ENCODE measurements at regions not wholly inside any gene's neighbourhood (a gene's known extent, or its start where the extent isn't known, plus 50 kb on each side); places are given as distances from the start of the nearest gene placed in this dataset.

DNA sequence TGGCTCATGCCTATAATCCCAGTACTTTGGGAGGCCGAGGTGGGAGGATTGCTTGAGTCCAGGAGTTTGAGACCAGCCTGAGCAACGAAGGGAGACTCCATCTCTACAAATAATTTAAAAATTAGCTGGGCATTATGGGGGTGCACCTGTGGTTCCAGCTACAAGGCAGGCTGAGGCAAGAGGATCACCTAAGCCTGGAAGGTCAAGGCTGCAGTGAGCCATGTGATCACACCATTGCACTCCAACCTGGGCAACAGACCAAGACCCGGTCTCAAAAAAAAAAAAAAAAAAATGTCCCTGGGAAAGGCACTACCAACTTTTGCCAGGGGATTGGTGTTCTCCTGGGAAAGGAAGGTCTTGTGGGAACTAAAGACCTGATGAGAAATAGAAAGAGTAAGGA lies 134.2 kb upstream of the AUTS2 start:
- H3K9me3 ChIP-seq (ENCODE audit: control insufficient read depth, low read length) = no peaks in the 10 kb centered on the region
- H3K4me3 ChIP-seq (ENCODE audit: low read depth, low read length) = no peak overlapping the region
- H3K27me3 ChIP-seq (ENCODE audit: control insufficient read depth, insufficient read depth, low read length) = no peaks in the 10 kb centered on the region
- H3K9ac ChIP-seq = no peak overlapping the region
- H3K36me3 ChIP-seq (ENCODE audit: control insufficient read depth, insufficient read depth, low read length) = no peaks in the 10 kb centered on the region
- TF ChIP-seq, protein P1, sequence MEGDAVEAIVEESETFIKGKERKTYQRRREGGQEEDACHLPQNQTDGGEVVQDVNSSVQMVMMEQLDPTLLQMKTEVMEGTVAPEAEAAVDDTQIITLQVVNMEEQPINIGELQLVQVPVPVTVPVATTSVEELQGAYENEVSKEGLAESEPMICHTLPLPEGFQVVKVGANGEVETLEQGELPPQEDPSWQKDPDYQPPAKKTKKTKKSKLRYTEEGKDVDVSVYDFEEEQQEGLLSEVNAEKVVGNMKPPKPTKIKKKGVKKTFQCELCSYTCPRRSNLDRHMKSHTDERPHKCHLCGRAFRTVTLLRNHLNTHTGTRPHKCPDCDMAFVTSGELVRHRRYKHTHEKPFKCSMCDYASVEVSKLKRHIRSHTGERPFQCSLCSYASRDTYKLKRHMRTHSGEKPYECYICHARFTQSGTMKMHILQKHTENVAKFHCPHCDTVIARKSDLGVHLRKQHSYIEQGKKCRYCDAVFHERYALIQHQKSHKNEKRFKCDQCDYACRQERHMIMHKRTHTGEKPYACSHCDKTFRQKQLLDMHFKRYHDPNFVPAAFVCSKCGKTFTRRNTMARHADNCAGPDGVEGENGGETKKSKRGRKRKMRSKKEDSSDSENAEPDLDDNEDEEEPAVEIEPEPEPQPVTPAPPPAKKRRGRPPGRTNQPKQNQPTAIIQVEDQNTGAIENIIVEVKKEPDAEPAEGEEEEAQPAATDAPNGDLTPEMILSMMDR (IDR thresholded peaks at IDR 0.05) = no peak
- no peak overlapping the region for H3K27ac ChIP-seq
- no peaks in the 10 kb centered on the region for H3K79me2 ChIP-seq
- H3K4me1 ChIP-seq = no peaks in the 10 kb centered on the region
- H2AFZ ChIP-seq = no peak overlapping the region
- no peak overlapping the region for H3K4me2 ChIP-seq (ENCODE audit: low read length)

DNA sequence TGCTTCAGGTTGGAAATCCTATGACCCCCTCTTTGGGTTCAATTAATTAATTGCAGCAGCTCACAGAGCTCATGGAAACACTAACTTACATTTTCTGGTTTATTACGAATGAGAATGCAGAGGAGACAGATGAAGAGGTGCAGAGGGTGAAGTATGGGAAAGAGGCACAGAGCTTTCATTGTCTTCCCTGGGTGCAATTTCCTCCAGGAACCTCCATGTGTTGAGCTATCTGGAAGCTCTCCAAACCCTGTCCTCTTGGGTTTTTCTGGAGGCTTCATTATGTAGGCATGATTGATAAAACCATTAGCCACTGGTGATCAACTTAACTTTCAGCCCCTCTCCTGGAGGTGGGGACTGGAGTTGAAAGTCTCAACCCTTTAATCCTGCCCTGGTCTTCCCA lies 133.0 kb upstream of the AUTS2 start:
- Histone ChIP-seq H3K27ac (no peak overlapping the region), H3K27me3 (ENCODE audit: control insufficient read depth, insufficient read depth, low read length) (no peaks in the 10 kb centered on the region), H3K4me1 (no peaks in the 10 kb centered on the region), H3K79me2 (no peaks in the 10 kb centered on the region), H3K9ac (no peak overlapping the region), H3K4me3 (ENCODE audit: low read depth, low read length) (no peak overlapping the region), H2AFZ (no peak overlapping the region), H3K9me3 (ENCODE audit: control insufficient read depth, low read length) (no peaks in the 10 kb centered on the region), H3K36me3 (ENCODE audit: control insufficient read depth, insufficient read depth, low read length) (no peaks in the 10 kb centered on the region), H3K4me2 (ENCODE audit: low read length) (no peak overlapping the region)
- TF ChIP-seq, protein P1 (IDR thresholded peaks at IDR 0.05) = no peak

DNA sequence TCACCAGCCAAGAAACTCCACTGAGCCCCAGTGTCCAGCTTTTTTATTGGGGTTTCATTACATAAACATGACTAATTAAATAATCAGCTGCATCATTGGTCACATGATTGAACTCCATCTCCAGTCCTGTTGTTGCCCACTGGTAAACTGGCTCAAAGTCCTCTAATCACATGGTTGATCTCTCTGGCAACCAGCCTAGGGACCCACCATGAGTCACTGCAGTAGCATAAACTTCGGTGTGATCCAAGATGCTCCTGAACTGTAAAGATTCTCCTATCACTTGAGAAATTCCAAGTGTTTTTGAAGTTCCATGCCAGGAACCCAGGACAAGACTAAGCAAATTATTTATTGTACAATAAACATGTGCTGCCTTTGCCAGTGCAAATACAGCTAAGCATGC lies 130.4 kb upstream of the AUTS2 start:
- no peak overlapping the region for H3K4me3 ChIP-seq (ENCODE audit: low read depth, low read length)
- TF ChIP-seq, protein P1 (IDR thresholded peaks at IDR 0.05) = no peak

DNA sequence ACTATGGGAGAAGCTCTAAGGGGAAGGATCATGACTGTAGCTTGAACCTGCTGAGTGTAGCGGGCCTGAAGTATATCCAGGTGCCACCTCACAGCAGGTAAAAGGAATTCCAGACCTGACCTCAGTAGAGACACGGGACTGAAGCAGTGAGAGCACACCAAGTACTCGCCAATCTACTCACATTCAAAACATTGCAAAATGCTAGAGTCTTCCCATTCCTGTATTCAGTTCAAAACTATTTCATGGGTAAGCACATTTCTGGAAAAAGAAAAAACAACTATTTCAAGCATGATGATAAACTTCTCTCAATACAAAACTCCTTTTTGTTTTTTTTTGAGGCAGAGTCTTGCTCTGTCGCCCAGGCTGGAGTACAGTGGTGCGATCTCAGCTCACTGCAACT lies 121.9 kb upstream of the AUTS2 start:
- Histone ChIP-seq H3K27ac (no peak overlapping the region), H3K36me3 (ENCODE audit: control insufficient read depth, insufficient read depth, low read length) (no peaks in the 10 kb centered on the region)

More for the DNA sequence above, 130.4 kb upstream of the AUTS2 start:
- Histone ChIP-seq H3K4me1 (no peaks in the 10 kb centered on the region), H3K27me3 (ENCODE audit: control insufficient read depth, insufficient read depth, low read length) (no peaks in the 10 kb centered on the region), H3K36me3 (ENCODE audit: control insufficient read depth, insufficient read depth, low read length) (no peaks in the 10 kb centered on the region), H3K9me3 (ENCODE audit: control insufficient read depth, low read length) (no peaks in the 10 kb centered on the region), H3K27ac (no peak overlapping the region), H2AFZ (no peak overlapping the region), H3K4me2 (ENCODE audit: low read length) (no peak overlapping the region), H3K9ac (no peak overlapping the region), H3K79me2 (no peaks in the 10 kb centered on the region)

DNA sequence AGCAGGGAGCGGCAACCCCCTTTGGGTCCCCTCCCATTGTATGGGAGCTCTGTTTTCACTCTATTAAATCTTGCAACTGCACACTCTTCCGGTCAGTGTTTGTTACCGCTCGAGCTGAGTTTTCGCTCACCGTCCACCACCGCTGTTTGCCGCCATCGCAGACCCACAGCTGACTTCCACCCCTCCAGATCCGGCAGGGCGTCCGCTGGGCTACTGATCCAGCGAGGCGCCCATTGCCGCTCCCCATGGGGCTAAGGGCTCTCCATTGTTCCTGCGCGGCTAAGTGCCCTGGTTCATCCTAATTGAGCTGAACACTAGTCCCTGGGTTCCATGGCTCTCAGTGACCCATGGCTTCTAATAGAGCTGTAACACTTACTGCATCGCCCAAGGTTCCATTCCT lies 115.6 kb upstream of the AUTS2 start:
- no peaks in the 10 kb centered on the region for H3K4me1 ChIP-seq
- TF ChIP-seq, protein P1 (IDR thresholded peaks at IDR 0.05) = no peak
- no peak overlapping the region for H3K9ac ChIP-seq
- no peak overlapping the region for H3K27ac ChIP-seq
- no peak overlapping the region for H2AFZ ChIP-seq
- no peak overlapping the region for H3K4me2 ChIP-seq (ENCODE audit: low read length)
- no peaks in the 10 kb centered on the region for H3K79me2 ChIP-seq
- no peaks in the 10 kb centered on the region for H3K9me3 ChIP-seq (ENCODE audit: control insufficient read depth, low read length)
- H3K36me3 ChIP-seq (ENCODE audit: control insufficient read depth, insufficient read depth, low read length) = no peaks in the 10 kb centered on the region
- no peak overlapping the region for H3K4me3 ChIP-seq (ENCODE audit: low read depth, low read length)
- H3K27me3 ChIP-seq (ENCODE audit: control insufficient read depth, insufficient read depth, low read length) = no peaks in the 10 kb centered on the region

More for the DNA sequence above, 121.9 kb upstream of the AUTS2 start:
- H3K27me3 ChIP-seq (ENCODE audit: control insufficient read depth, insufficient read depth, low read length) = no peaks in the 10 kb centered on the region
- H3K4me3 ChIP-seq (ENCODE audit: low read depth, low read length) = no peak overlapping the region
- H2AFZ ChIP-seq = no peak overlapping the region
- no peaks in the 10 kb centered on the region for H3K79me2 ChIP-seq
- H3K9ac ChIP-seq = no peak overlapping the region
- TF ChIP-seq, protein P1 (IDR thresholded peaks at IDR 0.05) = no peak
- no peaks in the 10 kb centered on the region for H3K9me3 ChIP-seq (ENCODE audit: control insufficient read depth, low read length)
- H3K4me1 ChIP-seq = no peaks in the 10 kb centered on the region
- H3K4me2 ChIP-seq (ENCODE audit: low read length) = no peak overlapping the region
